HG03175 (cell line): ENCODE measurements at regions not wholly inside any gene's neighbourhood (a gene's known extent, or its start where the extent isn't known, plus 50 kb on each side); places are given as distances from the start of the nearest gene placed in this dataset.
"Not testable (repeated sequence)": the region's sequence is repeated elsewhere in the genome, so short reads cannot be mapped to it uniquely, and the experiment has no call there.

Source experiments
- ATAC-seq: cut with Tn5 transposase; IDR thresholded peaks from one replicate; pipeline ENCODE4 v1.9.1; 2021; ENCODE audit warnings: mild to moderate bottlenecking, moderate library complexity; ENCODE audit not compliant: unreplicated experiment

GRCh38 chr15:22259151-22259750 is 178.9 kb downstream of the OR4M2 start:
- ATAC-seq: not testable (repeated sequence)

- no peak for ATAC-seq
Measured at GRCh38 chr15:22259881-22260421, 179.6 kb downstream of the OR4M2 start.

- ATAC-seq: no peak
Measured at GRCh38 chr15:22262613-22263020, 182.3 kb downstream of the OR4M2 start.

GRCh38 chr15:22263738-22264137 is 183.4 kb downstream of the OR4M2 start:
- no peak for ATAC-seq

GRCh38 chr15:22264272-22264671 is 183.9 kb downstream of the OR4M2 start:
- ATAC-seq: not testable (repeated sequence)

GRCh38 chr15:22265056-22265945 is 185.0 kb downstream of the OR4M2 start:
- ATAC-seq: no peak

- no peak for ATAC-seq
Measured at GRCh38 chr15:22265970-22266369, 185.6 kb downstream of the OR4M2 start.

- no peak for ATAC-seq
Measured at GRCh38 chr15:22267761-22268160, 187.4 kb downstream of the OR4M2 start.

GRCh38 chr15:22268201-22268600 is 187.9 kb downstream of the OR4M2 start:
- not testable (repeated sequence) for ATAC-seq

GRCh38 chr15:22268654-22269053 is 188.3 kb downstream of the OR4M2 start:
- not testable (repeated sequence) for ATAC-seq

- ATAC-seq: not testable (repeated sequence)
Measured at GRCh38 chr15:22272286-22273160, 186.2 kb upstream of the GOLGA6L22 start.

- ATAC-seq: not testable (repeated sequence)
Measured at GRCh38 chr15:22273185-22273584, 185.5 kb upstream of the GOLGA6L22 start.

GRCh38 chr15:22274376-22274775 is 184.3 kb upstream of the GOLGA6L22 start:
- ATAC-seq: not testable (repeated sequence)

- not testable (repeated sequence) for ATAC-seq
Measured at GRCh38 chr15:22280770-22281169, 177.9 kb upstream of the GOLGA6L22 start.

GRCh38 chr15:22282794-22283533 is 175.7 kb upstream of the GOLGA6L22 start:
- peak; percentile 53 for ATAC-seq

GRCh38 chr15:22284795-22285420 is 173.8 kb upstream of the GOLGA6L22 start:
- ATAC-seq: not testable (repeated sequence)

GRCh38 chr15:22291054-22291453 is 167.6 kb upstream of the GOLGA6L22 start:
- not testable (repeated sequence) for ATAC-seq

- not testable (repeated sequence) for ATAC-seq
Measured at GRCh38 chr15:22303112-22303511, 155.6 kb upstream of the GOLGA6L22 start.
